ENCODE measurements at regions not wholly inside any gene's neighbourhood (a gene's known extent, or its start where the extent isn't known, plus 50 kb on each side); places are given as distances from the start of the nearest gene placed in this dataset.
A peak's percentile ranks its signal among the peaks of the same experiment; 100 is the strongest.

DNA sequence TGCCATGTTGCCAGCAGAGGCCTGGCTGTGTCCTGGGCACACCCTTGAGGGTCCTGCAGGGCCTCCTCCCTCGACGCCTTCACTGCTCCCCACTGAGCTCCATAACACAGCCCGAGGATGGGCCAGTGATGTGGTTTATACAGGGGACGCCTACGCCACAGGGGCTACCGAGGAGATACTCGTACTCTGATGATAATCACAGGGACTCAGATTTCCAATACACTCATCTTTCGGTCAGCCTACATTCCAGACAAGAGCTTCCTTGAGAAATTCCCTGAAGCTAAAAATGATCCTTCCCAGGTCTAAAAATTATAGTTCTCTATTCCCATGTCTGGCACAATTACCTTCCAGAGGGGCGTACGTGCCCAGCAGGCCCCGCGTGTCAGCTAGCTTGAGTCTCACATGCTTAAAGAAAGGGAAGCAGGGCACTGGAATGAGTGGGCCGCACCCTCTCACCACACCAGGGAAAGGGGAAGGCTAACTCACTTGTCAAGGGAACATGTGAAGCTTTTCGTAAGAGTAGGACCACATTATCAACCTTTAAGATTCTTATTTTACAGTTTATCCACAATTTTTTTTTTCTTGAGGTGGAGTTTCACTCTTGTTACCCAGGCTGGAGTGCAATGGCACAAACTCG is 159.5 kb upstream of the NDUFV2 start:
- Histone ChIP-seq H3K4me1 (ENCODE audit: insufficient read depth, low read length, poor library complexity, severe bottlenecking) (peaks cover 36% of the 10 kb centered on the region), H3K27me3 (ENCODE audit: insufficient read depth, low read length, poor library complexity, severe bottlenecking) (no peaks in the 10 kb centered on the region), H3K4me2 (ENCODE audit: low read depth, low read length, poor library complexity, severe bottlenecking) (no peak overlapping the region), H3K9me2 (replicated peaks; ENCODE audit: low read depth, low read length) (no peaks in the 10 kb centered on the region), H3K9ac (ENCODE audit: low read depth, low read length, poor library complexity, severe bottlenecking) (no peak overlapping the region), H3K79me2 (ENCODE audit: insufficient read depth, low read length) (no peaks in the 10 kb centered on the region), H3K4me3 (ENCODE audit: low read length, poor library complexity, severe bottlenecking) (no peak overlapping the region), H3K36me3 (ENCODE audit: insufficient read depth, low read length) (no peaks in the 10 kb centered on the region), H3F3A (ENCODE audit: low read depth) (no peaks in the 10 kb centered on the region), H2AFZ (ENCODE audit: low read length) (no peak overlapping the region), H3K9me3 (ENCODE audit: insufficient read depth, low read depth, low read length) (no peaks in the 10 kb centered on the region), H4K20me1 (ENCODE audit: insufficient read depth, low read length, poor library complexity, severe bottlenecking) (no peaks in the 10 kb centered on the region)
- TF ChIP-seq EZH2phosphoT487 (IDR thresholded peaks at IDR 0.05; ENCODE audit: borderline replicate concordance) = no peak
- TF ChIP-seq, protein P1, sequence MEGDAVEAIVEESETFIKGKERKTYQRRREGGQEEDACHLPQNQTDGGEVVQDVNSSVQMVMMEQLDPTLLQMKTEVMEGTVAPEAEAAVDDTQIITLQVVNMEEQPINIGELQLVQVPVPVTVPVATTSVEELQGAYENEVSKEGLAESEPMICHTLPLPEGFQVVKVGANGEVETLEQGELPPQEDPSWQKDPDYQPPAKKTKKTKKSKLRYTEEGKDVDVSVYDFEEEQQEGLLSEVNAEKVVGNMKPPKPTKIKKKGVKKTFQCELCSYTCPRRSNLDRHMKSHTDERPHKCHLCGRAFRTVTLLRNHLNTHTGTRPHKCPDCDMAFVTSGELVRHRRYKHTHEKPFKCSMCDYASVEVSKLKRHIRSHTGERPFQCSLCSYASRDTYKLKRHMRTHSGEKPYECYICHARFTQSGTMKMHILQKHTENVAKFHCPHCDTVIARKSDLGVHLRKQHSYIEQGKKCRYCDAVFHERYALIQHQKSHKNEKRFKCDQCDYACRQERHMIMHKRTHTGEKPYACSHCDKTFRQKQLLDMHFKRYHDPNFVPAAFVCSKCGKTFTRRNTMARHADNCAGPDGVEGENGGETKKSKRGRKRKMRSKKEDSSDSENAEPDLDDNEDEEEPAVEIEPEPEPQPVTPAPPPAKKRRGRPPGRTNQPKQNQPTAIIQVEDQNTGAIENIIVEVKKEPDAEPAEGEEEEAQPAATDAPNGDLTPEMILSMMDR (conservative IDR thresholded peaks at IDR 0.05; ENCODE audit: low read length) = no peak

DNA sequence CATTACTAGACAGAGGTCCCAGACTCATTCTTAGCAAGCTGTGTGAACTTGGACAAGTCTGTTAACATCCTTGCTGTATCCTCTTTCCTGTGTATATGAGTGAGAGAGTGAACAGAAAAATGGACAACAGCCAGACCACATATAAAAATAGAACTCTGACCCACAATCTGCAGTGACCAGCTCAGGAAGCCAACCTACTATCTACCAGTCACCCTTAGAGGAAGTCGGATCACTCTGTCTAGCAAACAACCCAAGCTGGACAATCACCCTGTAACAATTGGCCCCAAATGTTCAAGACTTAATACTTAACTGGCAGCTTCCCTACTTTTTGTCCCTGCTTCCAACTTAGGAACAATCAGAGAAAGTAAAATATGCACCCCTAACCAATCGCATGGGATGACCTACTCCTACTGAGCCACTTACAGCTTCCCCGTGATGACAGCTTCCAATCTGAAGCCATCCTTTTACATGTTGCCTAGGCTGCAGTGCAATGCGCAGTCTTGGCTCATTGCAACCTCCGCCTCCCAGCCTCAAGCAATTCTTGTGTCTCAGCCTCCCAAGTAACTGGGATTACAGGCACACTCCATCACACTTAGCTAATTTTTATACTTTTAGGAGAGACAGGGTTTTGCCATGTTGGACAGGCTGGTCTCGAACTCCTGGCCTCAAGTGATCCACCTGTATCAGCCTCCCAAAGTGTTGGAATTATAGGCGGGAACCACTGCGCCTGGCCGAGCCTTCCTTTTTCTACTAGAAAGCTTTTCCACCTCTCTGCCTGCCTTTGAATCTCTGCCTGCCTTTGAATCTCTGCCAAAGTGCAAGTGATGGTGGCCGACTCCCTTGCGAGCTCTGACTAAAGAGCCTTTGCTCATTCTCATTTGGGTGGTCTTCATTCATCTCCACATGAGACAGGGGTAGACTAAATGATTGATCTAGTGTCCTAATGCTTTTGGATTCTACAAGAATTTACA is 158.3 kb upstream of the NDUFV2 start:
- Histone ChIP-seq H3K4me3 (ENCODE audit: low read length, poor library complexity, severe bottlenecking) (no peak overlapping the region), H3K4me1 (ENCODE audit: insufficient read depth, low read length, poor library complexity, severe bottlenecking) (peaks cover 39% of the 10 kb centered on the region), H3F3A (ENCODE audit: low read depth) (no peaks in the 10 kb centered on the region), H4K20me1 (ENCODE audit: insufficient read depth, low read length, poor library complexity, severe bottlenecking) (no peaks in the 10 kb centered on the region), H3K27me3 (ENCODE audit: insufficient read depth, low read length, poor library complexity, severe bottlenecking) (no peaks in the 10 kb centered on the region), H2AFZ (ENCODE audit: low read length) (no peak overlapping the region), H3K9ac (ENCODE audit: low read depth, low read length, poor library complexity, severe bottlenecking) (no peak overlapping the region), H3K4me2 (ENCODE audit: low read depth, low read length, poor library complexity, severe bottlenecking) (peak overlapping the region; percentile 42), H3K9me2 (replicated peaks; ENCODE audit: low read depth, low read length) (no peaks in the 10 kb centered on the region), H3K9me3 (ENCODE audit: insufficient read depth, low read depth, low read length) (no peaks in the 10 kb centered on the region), H3K36me3 (ENCODE audit: insufficient read depth, low read length) (no peaks in the 10 kb centered on the region), H3K79me2 (ENCODE audit: insufficient read depth, low read length) (no peaks in the 10 kb centered on the region)
- TF ChIP-seq, protein P1 (conservative IDR thresholded peaks at IDR 0.05; ENCODE audit: low read length) = no peak
- no peak for TF ChIP-seq EZH2phosphoT487 (IDR thresholded peaks at IDR 0.05; ENCODE audit: borderline replicate concordance)

GRCh38 chr18:8944871-8945245 is 157.6 kb upstream of the NDUFV2 start:
- Histone ChIP-seq H3K4me1 (ENCODE audit: insufficient read depth, low read length, poor library complexity, severe bottlenecking) (peaks cover 39% of the 10 kb centered on the region), H3K9ac (ENCODE audit: low read depth, low read length, poor library complexity, severe bottlenecking) (no peak overlapping the region), H3K9me3 (ENCODE audit: insufficient read depth, low read depth, low read length) (no peaks in the 10 kb centered on the region), H3K9me2 (replicated peaks; ENCODE audit: low read depth, low read length) (no peaks in the 10 kb centered on the region), H3K36me3 (ENCODE audit: insufficient read depth, low read length) (no peaks in the 10 kb centered on the region), H3K4me2 (ENCODE audit: low read depth, low read length, poor library complexity, severe bottlenecking) (peak overlapping the region; percentile 42), H3F3A (ENCODE audit: low read depth) (no peaks in the 10 kb centered on the region), H3K79me2 (ENCODE audit: insufficient read depth, low read length) (no peaks in the 10 kb centered on the region), H4K20me1 (ENCODE audit: insufficient read depth, low read length, poor library complexity, severe bottlenecking) (no peaks in the 10 kb centered on the region), H3K4me3 (ENCODE audit: low read length, poor library complexity, severe bottlenecking) (no peak overlapping the region), H2AFZ (ENCODE audit: low read length) (no peak overlapping the region), H3K27me3 (ENCODE audit: insufficient read depth, low read length, poor library complexity, severe bottlenecking) (no peaks in the 10 kb centered on the region)
- no peak for TF ChIP-seq EZH2phosphoT487 (IDR thresholded peaks at IDR 0.05; ENCODE audit: borderline replicate concordance)
- TF ChIP-seq, protein P1 (conservative IDR thresholded peaks at IDR 0.05; ENCODE audit: low read length) = no peak
